ENCODE measurements at regions not wholly inside any gene's neighbourhood (a gene's known extent, or its start where the extent isn't known, plus 50 kb on each side); places are given as distances from the start of the nearest gene placed in this dataset.
"Not testable (repeated sequence)": the region's sequence is repeated elsewhere in the genome, so short reads cannot be mapped to it uniquely, and the experiment has no call there.

GRCh38 chr20:1742049-1742434, 84.5 kb upstream of the SIRPG start:
- DNase-seq = not testable (repeated sequence)

- DNase-seq = no peak
These were observed 83.9 kb upstream of the SIRPG start for GRCh38 chr20:1741309-1742048.

- DNase-seq = no peak
These were observed 79.6 kb upstream of the SIRPG start for GRCh38 chr20:1737134-1737533.

- no peak for DNase-seq
These were observed 78.0 kb upstream of the SIRPG start for GRCh38 chr20:1735417-1736089.

- no peak for DNase-seq
These were observed 76.8 kb upstream of the SIRPG start for GRCh38 chr20:1734269-1734858.

- peak; percentile 43 to 50 for DNase-seq
These were observed 74.3 kb upstream of the SIRPG start for GRCh38 chr20:1731828-1732375.

GRCh38 chr20:1730981-1731711, 73.6 kb upstream of the SIRPG start:
- DNase-seq = not testable (repeated sequence)

- not testable (repeated sequence) for DNase-seq
These were observed 69.7 kb upstream of the SIRPG start for GRCh38 chr20:1727303-1727702.

GRCh38 chr20:1724901-1725300, 67.3 kb upstream of the SIRPG start:
- DNase-seq = no peak

- no peak for DNase-seq
These were observed 65.0 kb upstream of the SIRPG start for GRCh38 chr20:1722513-1723050.

GRCh38 chr20:1721687-1722512, 64.3 kb upstream of the SIRPG start:
- no peak for DNase-seq

- no peak for DNase-seq
These were observed 63.4 kb upstream of the SIRPG start for GRCh38 chr20:1720845-1721475.

- DNase-seq = no peak
These were observed 62.6 kb upstream of the SIRPG start for GRCh38 chr20:1720226-1720625.

- no peak for DNase-seq
These were observed 61.2 kb upstream of the SIRPG start for GRCh38 chr20:1718604-1719384.

GRCh38 chr20:1712634-1713624, 55.4 kb upstream of the SIRPG start:
- DNase-seq = no peak

GRCh38 chr20:1711826-1712601, 54.4 kb upstream of the SIRPG start:
- no peak for DNase-seq

- no peak for DNase-seq
These were observed 53.7 kb upstream of the SIRPG start for GRCh38 chr20:1711266-1711665.

- DNase-seq = no peak
These were observed 52.9 kb upstream of the SIRPG start for GRCh38 chr20:1710484-1710883.
